Astrocyte (in vitro differentiated cells and primary cell): ENCODE measurements at regions not wholly inside any gene's neighbourhood (a gene's known extent, or its start where the extent isn't known, plus 50 kb on each side); places are given as distances from the start of the nearest gene placed in this dataset.

ENCODE experiments used
- DNase-seq: peaks from one replicate; pipeline ENCODE4 v3.0.0-alpha.2; 2010; ENCODE audit warnings: low read depth
- FAIRE-seq: peaks from 2 replicates; lab custom pipeline; 2011; peaks lifted over from hg19 to GRCh38; lab: Jason Lieb, UNC
- H2AFZ ChIP-seq: 2 replicates; pipeline ENCODE4 v1.6.0; 2012; ENCODE audit warnings: low read depth, low read length, inconsistent platforms
- H3K27ac ChIP-seq: 2 replicates; pipeline ENCODE4 v1.5.1; 2011; ENCODE audit warnings: low read depth, low read length, inconsistent platforms
- H3K27me3 ChIP-seq: 2 replicates; pipeline ENCODE4 v1.6.0; 2011; ENCODE audit warnings: low read length, inconsistent platforms; ENCODE audit not compliant: insufficient read depth
- H3K36me3 ChIP-seq: 2 replicates; pipeline ENCODE4 v1.5.1; 2011; ENCODE audit warnings: low read length, inconsistent platforms; ENCODE audit not compliant: insufficient read depth
- H3K4me1 ChIP-seq: 2 replicates; pipeline ENCODE4 v1.5.1; 2011; ENCODE audit warnings: low read length, inconsistent platforms; ENCODE audit not compliant: insufficient read depth
- H3K4me2 ChIP-seq: 2 replicates; pipeline ENCODE4 v1.6.0; 2012; ENCODE audit warnings: low read length, inconsistent platforms
- H3K4me3 ChIP-seq: 2 replicates; pipeline ENCODE4 v1.5.1; 2011; ENCODE audit warnings: low read depth, mild to moderate bottlenecking, low read length, inconsistent platforms; ENCODE audit not compliant: insufficient read depth
- H3K79me2 ChIP-seq: 2 replicates; pipeline ENCODE4 v1.6.0; 2012; ENCODE audit warnings: mild to moderate bottlenecking, low read length, inconsistent platforms; ENCODE audit not compliant: insufficient read depth
- H3K9ac ChIP-seq: 2 replicates; pipeline ENCODE4 v1.6.0; 2012; ENCODE audit warnings: mild to moderate bottlenecking, low read length, inconsistent platforms
- H3K9me3 ChIP-seq: 2 replicates; pipeline ENCODE4 v1.5.1; 2012; ENCODE audit warnings: low read depth, mild to moderate bottlenecking, low read length, inconsistent platforms; ENCODE audit not compliant: insufficient read depth
- H4K20me1 ChIP-seq: 2 replicates; pipeline ENCODE4 v1.6.0; 2012; ENCODE audit warnings: low read length, inconsistent platforms; ENCODE audit not compliant: insufficient read depth
- H3K27ac Mint-ChIP-seq: one replicate; pipeline ENCODE4 v1.8.0; 2021; ENCODE audit warnings: mild to moderate bottlenecking, mixed read lengths; ENCODE audit not compliant: unreplicated experiment
- H3K27me3 Mint-ChIP-seq: one replicate; pipeline ENCODE4 v1.8.0; 2021; ENCODE audit warnings: low read depth, mixed read lengths; ENCODE audit not compliant: unreplicated experiment
- H3K36me3 Mint-ChIP-seq: one replicate; pipeline ENCODE4 v1.8.0; 2021; ENCODE audit warnings: low read depth, mixed read lengths; ENCODE audit not compliant: unreplicated experiment
- H3K4me1 Mint-ChIP-seq: one replicate; pipeline ENCODE4 v1.8.0; 2021; ENCODE audit warnings: low read depth, mixed read lengths; ENCODE audit not compliant: unreplicated experiment
- H3K4me3 Mint-ChIP-seq: one replicate; pipeline ENCODE4 v1.8.0; 2021; ENCODE audit warnings: mild to moderate bottlenecking, moderate library complexity, mixed read lengths; ENCODE audit not compliant: unreplicated experiment
- H3K9me3 Mint-ChIP-seq: one replicate; pipeline ENCODE4 v1.8.0; 2021; ENCODE audit warnings: mild to moderate bottlenecking, mixed read lengths; ENCODE audit not compliant: unreplicated experiment
- EZH2 ChIP-seq: IDR thresholded peaks from 2 replicates; pipeline ENCODE4 v1.6.1; 2012; ENCODE audit warnings: mild to moderate bottlenecking, low read length, inconsistent platforms; ENCODE audit not compliant: insufficient read depth
- TF ChIP-seq, protein P1 (sequence below): IDR thresholded peaks from 2 replicates; pipeline ENCODE4 v1.5.1; 2011; ENCODE audit warnings: low read depth, mild to moderate bottlenecking, inconsistent platforms, low read length, moderate library complexity; ENCODE audit not compliant: insufficient read depth

DNA sequence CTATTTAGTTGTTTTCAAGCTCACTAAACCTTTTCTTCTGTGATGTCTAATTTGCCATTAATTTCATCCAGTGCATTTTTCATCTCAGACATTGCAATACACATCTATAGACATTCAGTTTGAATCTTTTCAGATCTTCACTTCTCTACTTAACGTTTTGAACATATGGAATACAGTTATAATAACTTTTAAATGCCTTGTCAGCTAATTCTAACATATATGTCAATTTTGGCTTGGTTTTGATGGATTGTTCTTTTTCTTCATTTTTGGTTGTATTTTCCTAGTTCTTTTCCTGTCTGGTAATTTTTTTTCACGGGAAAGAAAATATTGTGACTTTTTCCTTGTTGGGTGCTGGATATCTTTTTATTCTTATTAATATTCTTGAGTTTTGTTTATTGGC lies 215.3 kb downstream of the ATP23 start:
- Histone ChIP-seq H3K9ac (no peak overlapping the region), H3K79me2 (no peaks in the 10 kb centered on the region), H3K27me3 (no peaks in the 10 kb centered on the region), H4K20me1 (no peaks in the 10 kb centered on the region), H3K36me3 (no peaks in the 10 kb centered on the region), H3K9me3 (no peaks in the 10 kb centered on the region), H3K4me2 (no peak overlapping the region), H2AFZ (no peak overlapping the region), H3K4me1 (no peaks in the 10 kb centered on the region), H3K4me3 (no peak overlapping the region), H3K27ac (no peak overlapping the region)
- H3K27me3 Mint-ChIP-seq, result no peaks in the 10 kb centered on the region
- no peak overlapping the region for H3K27ac Mint-ChIP-seq
- H3K36me3 Mint-ChIP-seq, result no peaks in the 10 kb centered on the region
- no peak overlapping the region for H3K4me3 Mint-ChIP-seq
- FAIRE-seq, result no peak
- no peak for DNase-seq
- no peaks in the 10 kb centered on the region for H3K9me3 Mint-ChIP-seq
- no peak for TF ChIP-seq EZH2
- TF ChIP-seq, protein P1, sequence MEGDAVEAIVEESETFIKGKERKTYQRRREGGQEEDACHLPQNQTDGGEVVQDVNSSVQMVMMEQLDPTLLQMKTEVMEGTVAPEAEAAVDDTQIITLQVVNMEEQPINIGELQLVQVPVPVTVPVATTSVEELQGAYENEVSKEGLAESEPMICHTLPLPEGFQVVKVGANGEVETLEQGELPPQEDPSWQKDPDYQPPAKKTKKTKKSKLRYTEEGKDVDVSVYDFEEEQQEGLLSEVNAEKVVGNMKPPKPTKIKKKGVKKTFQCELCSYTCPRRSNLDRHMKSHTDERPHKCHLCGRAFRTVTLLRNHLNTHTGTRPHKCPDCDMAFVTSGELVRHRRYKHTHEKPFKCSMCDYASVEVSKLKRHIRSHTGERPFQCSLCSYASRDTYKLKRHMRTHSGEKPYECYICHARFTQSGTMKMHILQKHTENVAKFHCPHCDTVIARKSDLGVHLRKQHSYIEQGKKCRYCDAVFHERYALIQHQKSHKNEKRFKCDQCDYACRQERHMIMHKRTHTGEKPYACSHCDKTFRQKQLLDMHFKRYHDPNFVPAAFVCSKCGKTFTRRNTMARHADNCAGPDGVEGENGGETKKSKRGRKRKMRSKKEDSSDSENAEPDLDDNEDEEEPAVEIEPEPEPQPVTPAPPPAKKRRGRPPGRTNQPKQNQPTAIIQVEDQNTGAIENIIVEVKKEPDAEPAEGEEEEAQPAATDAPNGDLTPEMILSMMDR, result no peak
- H3K4me1 Mint-ChIP-seq, result no peaks in the 10 kb centered on the region

DNA sequence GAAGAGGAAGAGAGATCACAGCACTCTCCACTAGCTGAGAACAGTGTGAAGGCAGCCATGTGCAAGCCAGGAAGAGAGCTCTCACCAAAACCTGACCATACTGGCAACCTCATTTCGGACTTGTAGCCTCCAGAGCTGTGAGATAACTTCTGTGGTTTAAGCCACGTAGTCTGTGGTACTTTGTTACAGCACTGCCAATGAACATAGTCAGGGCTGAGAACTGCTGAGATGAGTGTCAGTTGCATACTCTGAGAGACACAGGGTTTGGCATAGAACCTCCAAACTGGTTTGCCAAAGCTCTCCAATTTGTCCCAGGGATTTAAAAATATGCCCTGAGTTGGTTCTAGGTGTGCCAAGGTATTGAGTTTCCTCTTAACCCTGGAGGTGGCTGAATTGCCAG lies 218.6 kb downstream of the ATP23 start:
- Mint-ChIP-seq H3K9me3 (no peaks in the 10 kb centered on the region), H3K27ac (no peak overlapping the region), H3K4me1 (no peaks in the 10 kb centered on the region), H3K36me3 (no peaks in the 10 kb centered on the region), H3K4me3 (no peak overlapping the region), H3K27me3 (no peaks in the 10 kb centered on the region)
- Histone ChIP-seq H3K27me3 (no peaks in the 10 kb centered on the region), H3K79me2 (no peaks in the 10 kb centered on the region), H3K9me3 (no peaks in the 10 kb centered on the region), H3K27ac (no peak overlapping the region), H3K4me3 (no peak overlapping the region), H3K4me1 (no peaks in the 10 kb centered on the region), H2AFZ (no peak overlapping the region), H4K20me1 (no peaks in the 10 kb centered on the region), H3K4me2 (no peak overlapping the region), H3K9ac (no peak overlapping the region), H3K36me3 (no peaks in the 10 kb centered on the region)
- peak; percentile 33 for DNase-seq
- TF ChIP-seq, protein P1, result no peak
- no peak for TF ChIP-seq EZH2
- FAIRE-seq, result no peak

DNA sequence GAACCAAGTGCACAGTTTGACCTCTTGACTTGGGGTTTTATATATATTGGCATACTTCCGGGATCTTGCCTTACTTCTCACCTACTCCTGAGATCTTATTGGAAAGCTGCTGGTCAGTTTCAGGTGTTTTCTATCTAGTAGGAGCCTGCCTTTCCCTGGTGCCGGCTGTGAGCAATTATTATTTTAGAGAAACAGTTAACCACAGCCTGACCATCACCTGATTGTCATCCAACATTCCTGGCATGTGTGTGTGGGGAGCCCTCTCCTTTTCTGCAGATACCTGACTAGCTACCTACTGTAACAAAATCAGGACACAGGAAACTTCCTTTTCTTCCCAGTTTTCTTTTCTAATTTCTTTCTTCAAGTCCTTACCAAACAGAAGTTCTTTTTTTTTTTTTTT lies 220.4 kb downstream of the ATP23 start:
- H4K20me1 ChIP-seq, result no peaks in the 10 kb centered on the region
- no peak overlapping the region for H3K4me3 Mint-ChIP-seq
- no peaks in the 10 kb centered on the region for H3K9me3 ChIP-seq
- H3K9ac ChIP-seq, result no peak overlapping the region
- no peaks in the 10 kb centered on the region for H3K27me3 ChIP-seq
- TF ChIP-seq, protein P1, result no peak
- TF ChIP-seq EZH2, result no peak
- no peak overlapping the region for H3K27ac ChIP-seq
- H2AFZ ChIP-seq, result no peak overlapping the region
- peaks cover 4% of the 10 kb centered on the region for H3K27me3 Mint-ChIP-seq
- FAIRE-seq, result no peak
- DNase-seq, result no peak
- no peaks in the 10 kb centered on the region for H3K4me1 ChIP-seq
- H3K36me3 ChIP-seq, result no peaks in the 10 kb centered on the region
- no peak overlapping the region for H3K4me2 ChIP-seq
- no peaks in the 10 kb centered on the region for H3K4me1 Mint-ChIP-seq
- H3K4me3 ChIP-seq, result no peak overlapping the region
- no peaks in the 10 kb centered on the region for H3K79me2 ChIP-seq
- no peaks in the 10 kb centered on the region for H3K36me3 Mint-ChIP-seq
- peaks cover 3% of the 10 kb centered on the region for H3K9me3 Mint-ChIP-seq
- H3K27ac Mint-ChIP-seq, result no peak overlapping the region
